GM12878 (cell line): ENCODE measurements at regions not wholly inside any gene's neighbourhood (a gene's known extent, or its start where the extent isn't known, plus 50 kb on each side); places are given as distances from the start of the nearest gene placed in this dataset.

Experiments used
- ATAC-seq: fragments of 200-7000 bp; cut with Tn5 transposase; 3 replicates; pipeline ENCODE4 v1.9.1; 2020; ENCODE audit warnings: mild to moderate bottlenecking, moderate library complexity
- BruUV-seq: library from RNA; stranded (reverse); fragments of 400-500 nt; replicated peaks from 2 replicates; lab custom pipeline; 2021; lab: Mats Ljungman, UMichigan
- CTCF ChIA-PET: fragments of 300-600 bp; sonication (Branson Sonifier 250); formaldehyde crosslinking; extraction: SDS; loops from one replicate; lab custom pipeline; 2021; ENCODE audit warnings: inconsistent platforms; lab: Yijun Ruan, JAX
- POLR2A ChIA-PET: fragments of 350-600 bp; formaldehyde crosslinking; extraction: SDS; loops from one replicate; lab custom pipeline; 2021; ENCODE audit warnings: inconsistent platforms; lab: Charles Lee
- RAD21 ChIA-PET: fragments of 300-600 bp; sonication (Branson Sonifier 250); formaldehyde crosslinking; loops from one replicate; lab custom pipeline; 2023; ENCODE audit warnings: antibody characterized with exemption; ENCODE audit not compliant: unreplicated experiment; lab: Charles Lee
- SMC1A ChIA-PET: fragments of 300-600 bp; sonication (Branson Sonifier 250); formaldehyde crosslinking; loops from one replicate; lab custom pipeline; 2023; ENCODE audit not compliant: unreplicated experiment, uncharacterized antibody; lab: Charles Lee
- DNase-seq: peaks from one replicate; pipeline ENCODE4 v3.0.0-alpha.2; 2011; ENCODE audit warnings: low read depth, low spot score
- FAIRE-seq: peaks from 3 replicates; lab custom pipeline; 2011; peaks lifted over from hg19 to GRCh38; lab: Jason Lieb, UNC
- H2AFZ ChIP-seq: 2 replicates; pipeline ENCODE4 v1.6.0; 2011; ENCODE audit warnings: low read depth, low read length, control low read depth; ENCODE audit not compliant: control insufficient read depth
- H3K27ac ChIP-seq: 2 replicates; pipeline ENCODE4 v1.5.1; 2011; ENCODE audit warnings: control low read depth; ENCODE audit not compliant: control insufficient read depth, insufficient read depth
- H3K27me3 ChIP-seq, 2 experiments: replicated peaks in 1 of 2; 2 replicates each; pipeline versions ENCODE4 v1.6.0 to v1.6.1; 2011; ENCODE audit warnings: low read length in 1 of 2; ENCODE audit not compliant: control insufficient read depth in 2 of 2, insufficient read depth in 2 of 2
- H3K36me3 ChIP-seq, 2 experiments: 2 replicates each; pipeline ENCODE4 v1.5.1; 2011; ENCODE audit warnings: low read length in 1 of 2; ENCODE audit not compliant: control insufficient read depth in 2 of 2, insufficient read depth in 2 of 2
- H3K4me1 ChIP-seq: 2 replicates; pipeline ENCODE4 v1.6.1; 2011; ENCODE audit warnings: mild to moderate bottlenecking, low read length, moderate library complexity, mixed read lengths; ENCODE audit not compliant: control insufficient read depth, insufficient read depth
- H3K4me2 ChIP-seq: 2 replicates; pipeline ENCODE4 v1.6.0; 2011; ENCODE audit warnings: control low read depth; ENCODE audit not compliant: control insufficient read depth, insufficient read depth
- H3K4me3 ChIP-seq: fragments of 200-600 bp; sonication (generic); 2 replicates; pipeline ENCODE4 v1.5.1; 2016
- H3K79me2 ChIP-seq: 2 replicates; pipeline ENCODE4 v1.6.0; 2011; ENCODE audit warnings: low read length; ENCODE audit not compliant: control insufficient read depth, insufficient read depth
- H3K9ac ChIP-seq: 2 replicates; pipeline ENCODE4 v1.8.0; 2011; ENCODE audit warnings: low read length, control low read depth, mixed read lengths; ENCODE audit not compliant: control insufficient read depth, insufficient read depth
- H3K9me3 ChIP-seq: replicated peaks from 3 replicates; pipeline ENCODE4 v1.5.1; 2011; ENCODE audit warnings: mild to moderate bottlenecking, low read length; ENCODE audit not compliant: control insufficient read depth, insufficient read depth
- H4K20me1 ChIP-seq: 2 replicates; pipeline ENCODE4 v1.6.0; 2011; ENCODE audit not compliant: control insufficient read depth, insufficient read depth
- EP300 ChIP-seq, 2 experiments: fragments of 150-350 bp in 1 of 2; IDR thresholded peaks; 2 replicates each; pipeline ENCODE4 v1.6.1; 2011 to 2012; ENCODE audit warnings: low read depth in 2 of 2, low read length in 2 of 2, borderline replicate concordance in 1 of 2, improper control_type of control experiment in 1 of 2, inconsistent platforms in 1 of 2; ENCODE audit not compliant: control insufficient read depth in 1 of 2
- JUND ChIP-seq: IDR thresholded peaks from 2 replicates; pipeline ENCODE4 v1.6.1; 2012; ENCODE audit warnings: low read depth, mild to moderate bottlenecking, low read length, improper control_type of control experiment, moderate library complexity
- MTA2 ChIP-seq: fragments of 450-650 bp; IDR thresholded peaks from 2 replicates; pipeline ENCODE4 v1.6.1; 2016; ENCODE audit warnings: low read depth, mild to moderate bottlenecking, moderate library complexity
- NFXL1 ChIP-seq: fragments of 450-650 bp; IDR thresholded peaks from 2 replicates; pipeline ENCODE4 v1.6.1; 2017; ENCODE audit warnings: antibody characterized with exemption, mild to moderate bottlenecking, borderline replicate concordance
- NRF1 ChIP-seq: conservative IDR thresholded peaks from 2 replicates; pipeline ENCODE4 v1.6.1; 2011; ENCODE audit warnings: mild to moderate bottlenecking, low read depth, low read length, improper control_type of control experiment
- POU2F2 ChIP-seq: IDR thresholded peaks from 3 replicates; pipeline ENCODE4 v1.6.1; 2011; ENCODE audit warnings: low read depth, mild to moderate bottlenecking, low read length, borderline replicate concordance
- RELA ChIP-seq: fragments of 450-650 bp; IDR thresholded peaks from 2 replicates; pipeline ENCODE4 v1.8.0; 2014; ENCODE audit warnings: borderline replicate concordance; ENCODE audit not compliant: partially characterized antibody
- SMAD1 ChIP-seq: fragments of 450-650 bp; IDR thresholded peaks from 2 replicates; pipeline ENCODE4 v1.6.1; 2018; ENCODE audit warnings: mild to moderate bottlenecking, low read depth; ENCODE audit not compliant: partially characterized antibody
- TCF12 ChIP-seq: IDR thresholded peaks from 2 replicates; pipeline ENCODE4 v1.6.1; 2011; ENCODE audit warnings: low read depth, mild to moderate bottlenecking, low read length
- ZNF24 ChIP-seq: fragments of 450-650 bp; IDR thresholded peaks from 2 replicates; pipeline ENCODE4 v1.6.1; 2017; ENCODE audit warnings: antibody characterized with exemption, mild to moderate bottlenecking
- WGBS: methylation state at CpG from one replicate; pipeline ENCODE4 v1.1.6; 2016; ENCODE audit warnings: low lambda C conversion rate; ENCODE audit not compliant: insufficient replicate concordance, insufficient coverage; ENCODE audit errors: missing lambda C conversion rate; 5-methylcytosine and 5-hydroxymethylcytosine counted together
- in situ Hi-C: fragments of 300-500 bp; cut with MboI; formaldehyde crosslinking; loops from 9 replicates; pipeline ENCODE4 v1.14.3; 2018; ENCODE audit warnings: mixed read lengths
- intact Hi-C: fragments of 100-400 bp; cut with micrococcal nuclease; formaldehyde crosslinking; loops from one replicate; pipeline ENCODE4 v1.14.2; 2022; ENCODE audit not compliant: unreplicated experiment
- TF ChIP-seq, protein P1 (sequence below): fragments of 450-650 bp; IDR thresholded peaks from 2 replicates; pipeline ENCODE4 v1.6.1; 2014; ENCODE audit warnings: mild to moderate bottlenecking
- TF ChIP-seq, protein P2 (sequence below): IDR thresholded peaks from 2 replicates; pipeline ENCODE4 v1.6.1; 2011; ENCODE audit warnings: borderline replicate concordance, low read depth, mild to moderate bottlenecking, moderate library complexity, low read length; ENCODE audit not compliant: insufficient read depth, poor library complexity, severe bottlenecking

DNA sequence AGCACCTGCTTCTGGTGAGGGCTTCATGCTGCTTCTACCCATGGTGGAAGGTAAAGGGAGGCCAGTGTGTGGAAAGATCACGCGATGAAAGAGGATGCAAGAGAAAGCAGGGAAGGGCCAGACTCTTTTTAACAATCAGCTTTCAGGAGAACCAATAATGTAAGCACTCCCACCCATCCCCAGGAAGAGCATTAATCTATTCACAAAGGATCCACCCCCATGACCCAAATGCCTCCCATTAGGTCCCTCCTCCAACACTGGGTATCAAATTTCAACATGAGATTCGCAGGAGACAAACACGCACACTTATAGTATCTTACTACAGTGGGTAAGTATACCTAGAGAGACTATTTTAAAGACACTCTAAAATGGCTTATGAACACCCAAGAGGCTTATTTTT is 80.5 kb upstream of the TMCC3 start:
- Histone ChIP-seq H3K27ac (no peak overlapping the region), H3K4me1 (peaks cover under 1% of the 10 kb centered on the region; the same call in 1 of the 2 replicates), H3K36me3 (peaks cover 4 to 8% of the 10 kb centered on the region in 2 experiments; a peak in 3 of 4 replicates), H3K27me3 (no peaks in the 10 kb centered on the region), H3K9me3 (no peaks in the 10 kb centered on the region; the same call in 2 of the 3 replicates), H3K79me2 (peaks cover 2% of the 10 kb centered on the region), H3K4me3 (no peak overlapping the region), H2AFZ (no peak overlapping the region), H3K4me2 (no peak overlapping the region), H3K9ac (no peak overlapping the region), H4K20me1 (no peaks in the 10 kb centered on the region)
- in situ Hi-C loops (no loop called here), intact Hi-C loops (no loop called here)
- FAIRE-seq (no peak), ATAC-seq (no peak), DNase-seq (no peak)
- no peak for TF ChIP-seq JUND
- TF ChIP-seq, protein P1, sequence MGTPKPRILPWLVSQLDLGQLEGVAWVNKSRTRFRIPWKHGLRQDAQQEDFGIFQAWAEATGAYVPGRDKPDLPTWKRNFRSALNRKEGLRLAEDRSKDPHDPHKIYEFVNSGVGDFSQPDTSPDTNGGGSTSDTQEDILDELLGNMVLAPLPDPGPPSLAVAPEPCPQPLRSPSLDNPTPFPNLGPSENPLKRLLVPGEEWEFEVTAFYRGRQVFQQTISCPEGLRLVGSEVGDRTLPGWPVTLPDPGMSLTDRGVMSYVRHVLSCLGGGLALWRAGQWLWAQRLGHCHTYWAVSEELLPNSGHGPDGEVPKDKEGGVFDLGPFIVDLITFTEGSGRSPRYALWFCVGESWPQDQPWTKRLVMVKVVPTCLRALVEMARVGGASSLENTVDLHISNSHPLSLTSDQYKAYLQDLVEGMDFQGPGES = no peak
- TF ChIP-seq, protein P2, sequence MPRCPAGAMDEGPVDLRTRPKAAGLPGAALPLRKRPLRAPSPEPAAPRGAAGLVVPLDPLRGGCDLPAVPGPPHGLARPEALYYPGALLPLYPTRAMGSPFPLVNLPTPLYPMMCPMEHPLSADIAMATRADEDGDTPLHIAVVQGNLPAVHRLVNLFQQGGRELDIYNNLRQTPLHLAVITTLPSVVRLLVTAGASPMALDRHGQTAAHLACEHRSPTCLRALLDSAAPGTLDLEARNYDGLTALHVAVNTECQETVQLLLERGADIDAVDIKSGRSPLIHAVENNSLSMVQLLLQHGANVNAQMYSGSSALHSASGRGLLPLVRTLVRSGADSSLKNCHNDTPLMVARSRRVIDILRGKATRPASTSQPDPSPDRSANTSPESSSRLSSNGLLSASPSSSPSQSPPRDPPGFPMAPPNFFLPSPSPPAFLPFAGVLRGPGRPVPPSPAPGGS = no peak
- no peak for TF ChIP-seq POU2F2
- no peak for TF ChIP-seq EP300 (IDR thresholded peaks at IDR 0.05; ENCODE audit: borderline replicate concordance in 1 of 2, control insufficient read depth in 1 of 2, low read depth in 2 of 2, low read length in 2 of 2)
- no peak for TF ChIP-seq RELA
- no peak for TF ChIP-seq TCF12
- TF ChIP-seq MTA2 = no peak
- TF ChIP-seq SMAD1 = no peak
- TF ChIP-seq NRF1 = no peak
- no peak for TF ChIP-seq NFXL1
- no peak for TF ChIP-seq ZNF24
- BruUV-seq = no TSS peak
- SMC1A ChIA-PET = interaction anchor here (1.0 to 2.1 kb wide), 5 partner anchors 10 to 173 kb away, joined by 3 to 10 read pairs (median 5); no protein-coding TSS in a partner anchor
- WGBS = 99% methylated on average over 4 of the region's 4 CpGs
- CTCF ChIA-PET = interaction anchor here (0.6 to 2.7 kb wide), 3 partner anchors 8 to 10 kb away, joined by 4 to 7 read pairs (median 6); no protein-coding TSS in a partner anchor
- RAD21 ChIA-PET = interaction anchor here (1.9 kb wide), 1 partner anchor 143 kb away, joined by 5 read pairs; no protein-coding TSS in a partner anchor
- POLR2A ChIA-PET = no interaction called here
